ENCODE measurements at regions not wholly inside any gene's neighbourhood (a gene's known extent, or its start where the extent isn't known, plus 50 kb on each side); places are given as distances from the start of the nearest gene placed in this dataset.
A peak's percentile ranks its signal among the peaks of the same experiment; 100 is the strongest.

GRCh38 chr9:82382887-82383616 is 394.5 kb downstream of the SPATA31D1 start:
- peaks cover 23% of the 10 kb centered on the region for H3K9me3 Mint-ChIP-seq
- H3K27ac Mint-ChIP-seq, result no peak overlapping the region
- TF ChIP-seq CTCF (IDR thresholded peaks at IDR 0.05; ENCODE audit: unreplicated experiment in 3 of 3), result no peak
- H3K4me3 Mint-ChIP-seq, result no peak overlapping the region
- no peaks in the 10 kb centered on the region for H3K4me1 Mint-ChIP-seq
- no peaks in the 10 kb centered on the region for H3K27me3 Mint-ChIP-seq (ENCODE audit: low read depth)
- H3K36me3 Mint-ChIP-seq (ENCODE audit: low read depth), result no peaks in the 10 kb centered on the region

- H3K36me3 Mint-ChIP-seq (ENCODE audit: low read depth), result no peaks in the 10 kb centered on the region
- TF ChIP-seq CTCF (IDR thresholded peaks at IDR 0.05; ENCODE audit: unreplicated experiment in 3 of 3), result no peak
- H3K27me3 Mint-ChIP-seq (ENCODE audit: low read depth), result no peaks in the 10 kb centered on the region
- peaks cover 30% of the 10 kb centered on the region for H3K9me3 Mint-ChIP-seq
- no peak overlapping the region for H3K27ac Mint-ChIP-seq
- H3K4me1 Mint-ChIP-seq, result no peaks in the 10 kb centered on the region
- no peak overlapping the region for H3K4me3 Mint-ChIP-seq
Observed at GRCh38 chr9:82385633-82386032, 397.1 kb downstream of the SPATA31D1 start.

GRCh38 chr9:82397534-82397933 is 409.0 kb downstream of the SPATA31D1 start:
- Mint-ChIP-seq H3K4me1 (peaks cover 16% of the 10 kb centered on the region), H3K4me3 (no peak overlapping the region), H3K9me3 (no peaks in the 10 kb centered on the region), H3K27ac (no peak overlapping the region), H3K27me3 (ENCODE audit: low read depth) (no peaks in the 10 kb centered on the region), H3K36me3 (ENCODE audit: low read depth) (no peaks in the 10 kb centered on the region)
- TF ChIP-seq CTCF (IDR thresholded peaks at IDR 0.05; ENCODE audit: unreplicated experiment in 3 of 3), result no peak

GRCh38 chr9:82404196-82404870 is 415.8 kb downstream of the SPATA31D1 start:
- Mint-ChIP-seq H3K9me3 (no peaks in the 10 kb centered on the region), H3K4me1 (peaks cover 46% of the 10 kb centered on the region)

GRCh38 chr9:82404881-82405280 is 416.3 kb downstream of the SPATA31D1 start:
- TF ChIP-seq CTCF (IDR thresholded peaks at IDR 0.05; ENCODE audit: unreplicated experiment in 3 of 3), result no peak
- Mint-ChIP-seq H3K9me3 (no peaks in the 10 kb centered on the region), H3K27me3 (ENCODE audit: low read depth) (no peaks in the 10 kb centered on the region), H3K36me3 (ENCODE audit: low read depth) (no peaks in the 10 kb centered on the region), H3K27ac (peak overlapping the region; percentile 44 to 94 (median 78)), H3K4me1 (peaks cover 40% of the 10 kb centered on the region), H3K4me3 (peak overlapping the region in 2 of 3 experiments; percentile 5 to 36)

More at GRCh38 chr9:82404196-82404870, 415.8 kb downstream of the SPATA31D1 start:
- H3K4me3 Mint-ChIP-seq, result no peak overlapping the region
- H3K27ac Mint-ChIP-seq, result peak overlapping the region; percentile 44 to 94 (median 78)
- H3K36me3 Mint-ChIP-seq (ENCODE audit: low read depth), result no peaks in the 10 kb centered on the region
- no peak for TF ChIP-seq CTCF (IDR thresholded peaks at IDR 0.05; ENCODE audit: unreplicated experiment in 3 of 3)
- H3K27me3 Mint-ChIP-seq (ENCODE audit: low read depth), result no peaks in the 10 kb centered on the region

Data from nephron (organoid).